Parathyroid adenoma (tissue), 2 donors: ENCODE measurements at regions not wholly inside any gene's neighbourhood (a gene's known extent, or its start where the extent isn't known, plus 50 kb on each side); places are given as distances from the start of the nearest gene placed in this dataset.

Source experiments
- H2AFZ ChIP-seq: fragments of 300-600 bp; sonication (generic); one replicate; pipeline ENCODE4 v1.7.0; 2017; ENCODE audit warnings: antibody characterized with exemption, mild to moderate bottlenecking
- H3K27ac ChIP-seq: fragments of 300-600 bp; sonication (generic); one replicate; pipeline ENCODE4 v1.7.0; 2017
- H3K27me3 ChIP-seq: fragments of 300-600 bp; sonication (generic); one replicate; pipeline ENCODE4 v1.7.0; 2017; ENCODE audit warnings: low read length; ENCODE audit not compliant: control insufficient read depth, insufficient read depth
- H3K36me3 ChIP-seq: fragments of 300-600 bp; sonication (generic); one replicate; pipeline ENCODE4 v1.7.0; 2017; ENCODE audit warnings: low read length; ENCODE audit not compliant: control insufficient read depth, insufficient read depth
- H3K4me1 ChIP-seq: fragments of 300-600 bp; sonication (generic); one replicate; pipeline ENCODE4 v1.7.0; 2017; ENCODE audit warnings: control low read depth
- H3K4me2 ChIP-seq: fragments of 300-600 bp; sonication (generic); one replicate; pipeline ENCODE4 v1.7.0; 2017; ENCODE audit warnings: low read length
- H3K4me3 ChIP-seq: fragments of 300-600 bp; sonication (generic); one replicate; pipeline ENCODE4 v1.7.0; 2017; ENCODE audit warnings: low read depth, low read length
- H3K79me2 ChIP-seq: fragments of 300-600 bp; sonication (generic); one replicate; pipeline ENCODE4 v1.7.0; 2017; ENCODE audit warnings: control low read depth
- H3K9ac ChIP-seq: fragments of 300-600 bp; sonication (generic); one replicate; pipeline ENCODE4 v1.7.0; 2017; ENCODE audit warnings: mild to moderate bottlenecking
- H3K9me3 ChIP-seq: fragments of 300-600 bp; sonication (generic); one replicate; pipeline ENCODE4 v1.7.0; 2017; ENCODE audit warnings: low read length; ENCODE audit not compliant: control insufficient read depth
- TF ChIP-seq, protein P1 (sequence below): fragments of 300-600 bp; sonication (generic); IDR thresholded peaks from one replicate; pipeline ENCODE4 v1.7.0; 2017; ENCODE audit warnings: antibody characterized with exemption, mild to moderate bottlenecking
- donor health status: primary hyperparathyroidism.

DNA sequence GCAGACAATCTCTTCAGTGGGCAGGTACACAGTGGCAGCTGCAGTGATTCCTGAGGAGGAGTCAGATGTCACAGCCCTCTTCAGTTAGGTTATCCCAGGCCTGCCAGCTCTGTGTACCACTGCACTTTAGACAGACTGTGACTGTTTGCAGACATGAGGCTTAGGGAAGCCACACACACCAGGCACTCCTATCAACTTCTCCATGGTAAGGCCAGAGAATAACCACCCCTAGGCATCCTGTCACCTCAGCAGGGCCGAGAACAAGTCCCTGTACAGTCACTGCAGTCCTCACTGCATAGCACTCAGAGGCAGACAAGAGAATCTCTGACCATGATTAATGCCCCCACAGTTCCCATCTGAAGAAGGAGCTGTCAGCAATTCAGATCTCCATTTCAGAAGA is 296.5 kb downstream of the GALC start:
- Histone ChIP-seq H3K9ac (no peak overlapping the region), H2AFZ (no peak overlapping the region), H3K79me2 (no peaks in the 10 kb centered on the region), H3K36me3 (no peaks in the 10 kb centered on the region), H3K9me3 (no peaks in the 10 kb centered on the region), H3K27me3 (no peaks in the 10 kb centered on the region), H3K4me3 (no peak overlapping the region), H3K27ac (no peak overlapping the region), H3K4me2 (no peak overlapping the region), H3K4me1 (no peaks in the 10 kb centered on the region)
- TF ChIP-seq, protein P1, sequence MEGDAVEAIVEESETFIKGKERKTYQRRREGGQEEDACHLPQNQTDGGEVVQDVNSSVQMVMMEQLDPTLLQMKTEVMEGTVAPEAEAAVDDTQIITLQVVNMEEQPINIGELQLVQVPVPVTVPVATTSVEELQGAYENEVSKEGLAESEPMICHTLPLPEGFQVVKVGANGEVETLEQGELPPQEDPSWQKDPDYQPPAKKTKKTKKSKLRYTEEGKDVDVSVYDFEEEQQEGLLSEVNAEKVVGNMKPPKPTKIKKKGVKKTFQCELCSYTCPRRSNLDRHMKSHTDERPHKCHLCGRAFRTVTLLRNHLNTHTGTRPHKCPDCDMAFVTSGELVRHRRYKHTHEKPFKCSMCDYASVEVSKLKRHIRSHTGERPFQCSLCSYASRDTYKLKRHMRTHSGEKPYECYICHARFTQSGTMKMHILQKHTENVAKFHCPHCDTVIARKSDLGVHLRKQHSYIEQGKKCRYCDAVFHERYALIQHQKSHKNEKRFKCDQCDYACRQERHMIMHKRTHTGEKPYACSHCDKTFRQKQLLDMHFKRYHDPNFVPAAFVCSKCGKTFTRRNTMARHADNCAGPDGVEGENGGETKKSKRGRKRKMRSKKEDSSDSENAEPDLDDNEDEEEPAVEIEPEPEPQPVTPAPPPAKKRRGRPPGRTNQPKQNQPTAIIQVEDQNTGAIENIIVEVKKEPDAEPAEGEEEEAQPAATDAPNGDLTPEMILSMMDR, result no peak

DNA sequence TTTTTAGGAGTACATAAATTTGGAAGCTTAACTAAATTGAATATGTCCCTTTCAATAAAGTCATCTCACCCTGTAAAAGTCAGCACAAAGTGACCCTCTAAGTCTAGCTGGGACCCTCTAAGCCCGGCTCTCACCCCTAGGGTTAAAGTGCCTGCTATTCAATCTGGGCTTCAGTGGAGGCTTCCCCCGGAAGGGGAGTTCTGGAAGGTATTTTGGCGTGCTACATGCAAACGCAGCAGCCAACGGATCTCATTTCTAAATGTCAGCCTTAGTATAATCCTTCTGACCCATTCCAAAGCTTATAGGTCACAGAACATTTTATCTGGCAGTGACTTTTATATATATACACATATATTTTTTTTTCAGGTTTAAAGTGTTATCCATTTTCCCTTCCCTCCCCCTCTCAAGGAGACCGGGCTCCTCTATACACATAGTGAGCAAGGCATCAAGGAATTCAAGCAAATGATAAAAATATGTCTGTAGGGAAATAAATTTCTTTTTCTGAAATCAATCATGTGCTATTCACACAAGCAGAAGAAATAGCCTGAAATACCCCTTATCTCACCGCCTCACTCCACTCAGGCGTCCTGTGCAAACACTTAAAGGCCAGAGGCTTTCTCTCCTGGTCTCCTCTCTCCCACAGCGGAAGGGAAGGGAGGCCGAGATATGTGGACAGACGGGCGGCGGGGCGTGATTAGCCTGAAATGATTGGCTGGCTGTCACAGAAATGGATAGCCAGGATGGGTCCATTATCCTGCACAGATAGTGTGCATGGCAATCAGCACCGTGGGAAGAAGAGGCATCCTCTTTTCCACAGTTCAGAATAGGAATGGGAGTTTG is 301.7 kb downstream of the GALC start:
- no peak overlapping the region for H3K27ac ChIP-seq
- no peaks in the 10 kb centered on the region for H3K9me3 ChIP-seq
- no peaks in the 10 kb centered on the region for H3K27me3 ChIP-seq
- no peaks in the 10 kb centered on the region for H3K79me2 ChIP-seq
- TF ChIP-seq, protein P1, result no peak
- H3K4me2 ChIP-seq, result no peak overlapping the region
- H2AFZ ChIP-seq, result no peak overlapping the region
- no peaks in the 10 kb centered on the region for H3K4me1 ChIP-seq
- no peak overlapping the region for H3K4me3 ChIP-seq
- no peak overlapping the region for H3K9ac ChIP-seq
- no peaks in the 10 kb centered on the region for H3K36me3 ChIP-seq

DNA sequence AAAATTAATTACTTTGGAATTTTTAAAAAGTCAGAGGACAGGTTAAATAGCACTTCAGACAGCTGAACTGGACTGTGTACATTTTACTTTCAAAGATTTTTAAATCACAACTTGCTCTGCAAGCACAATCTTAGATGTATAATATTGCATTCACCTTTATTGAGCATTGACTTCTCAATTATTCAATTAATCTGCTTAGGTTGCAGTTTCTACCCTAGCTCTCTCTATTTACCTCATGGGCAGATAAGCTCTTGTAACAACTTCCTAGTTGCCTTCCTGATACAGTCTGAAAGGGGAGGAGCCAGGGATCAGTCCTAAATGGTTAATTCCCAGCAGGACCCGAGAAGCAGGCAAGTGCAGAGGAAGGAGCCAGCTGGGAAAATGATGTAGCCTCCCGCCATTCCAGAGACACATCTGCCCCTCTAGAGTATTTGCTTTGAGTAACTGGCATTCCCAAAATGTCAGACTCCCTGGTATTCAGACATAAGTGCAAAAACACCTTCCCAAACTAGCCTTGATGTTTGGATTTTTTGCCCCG is 302.8 kb downstream of the GALC start:
- H2AFZ ChIP-seq, result no peak overlapping the region
- no peaks in the 10 kb centered on the region for H3K36me3 ChIP-seq
- no peaks in the 10 kb centered on the region for H3K79me2 ChIP-seq
- H3K9me3 ChIP-seq, result no peaks in the 10 kb centered on the region
- no peaks in the 10 kb centered on the region for H3K4me1 ChIP-seq
- no peak overlapping the region for H3K9ac ChIP-seq
- no peak overlapping the region for H3K4me2 ChIP-seq
- TF ChIP-seq, protein P1, result no peak
- H3K27ac ChIP-seq, result no peak overlapping the region
- no peaks in the 10 kb centered on the region for H3K27me3 ChIP-seq
- H3K4me3 ChIP-seq, result no peak overlapping the region

DNA sequence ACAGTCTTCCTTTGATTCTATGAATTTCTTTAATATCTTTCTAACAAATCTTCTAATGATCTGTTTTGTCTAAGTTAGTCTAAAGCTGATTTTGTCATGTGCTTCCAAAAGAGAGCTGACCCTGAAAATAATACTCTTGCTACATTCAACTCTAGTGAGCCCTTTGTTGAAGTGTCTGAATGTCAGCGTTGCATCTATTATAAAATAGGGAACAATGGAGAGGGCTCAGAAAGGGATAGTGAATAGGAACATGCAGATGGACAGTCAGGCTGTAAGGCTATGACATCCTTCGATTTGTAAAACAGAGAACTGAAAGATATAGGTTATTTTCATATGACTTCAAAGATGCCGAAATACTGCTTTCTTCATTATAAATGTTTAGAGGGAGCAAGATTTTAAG is 304.5 kb downstream of the GALC start:
- no peaks in the 10 kb centered on the region for H3K9me3 ChIP-seq
- no peak overlapping the region for H3K9ac ChIP-seq
- no peak overlapping the region for H3K27ac ChIP-seq
- TF ChIP-seq, protein P1, result no peak
- no peaks in the 10 kb centered on the region for H3K36me3 ChIP-seq
- H3K79me2 ChIP-seq, result no peaks in the 10 kb centered on the region
- no peak overlapping the region for H3K4me3 ChIP-seq
- no peak overlapping the region for H2AFZ ChIP-seq
- no peak overlapping the region for H3K4me2 ChIP-seq
- no peaks in the 10 kb centered on the region for H3K4me1 ChIP-seq
- H3K27me3 ChIP-seq, result no peaks in the 10 kb centered on the region

DNA sequence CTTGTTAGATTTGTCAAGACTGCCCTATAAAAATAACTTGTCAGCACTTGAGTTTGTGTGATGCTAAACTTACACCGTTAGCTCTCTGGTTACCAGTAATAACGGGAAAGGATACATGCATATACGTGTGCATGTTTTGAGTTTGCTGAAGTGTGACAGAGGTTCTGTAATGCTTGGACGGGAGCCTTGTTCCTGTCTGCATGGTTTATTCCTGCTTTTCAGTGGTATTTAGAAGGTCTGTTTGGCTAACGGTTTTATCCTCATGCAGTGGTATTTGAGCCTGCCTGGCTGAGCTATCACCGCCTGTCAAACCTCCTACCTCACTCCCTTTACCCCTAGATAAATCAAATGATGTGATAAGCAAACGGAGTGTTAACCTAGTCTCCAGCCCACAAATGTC is 305.6 kb downstream of the GALC start:
- no peaks in the 10 kb centered on the region for H3K36me3 ChIP-seq
- H3K4me1 ChIP-seq, result no peaks in the 10 kb centered on the region
- H3K9me3 ChIP-seq, result no peaks in the 10 kb centered on the region
- TF ChIP-seq, protein P1, result no peak
- no peak overlapping the region for H3K4me2 ChIP-seq
- H3K4me3 ChIP-seq, result no peak overlapping the region
- H3K27ac ChIP-seq, result no peak overlapping the region
- no peaks in the 10 kb centered on the region for H3K27me3 ChIP-seq
- H3K9ac ChIP-seq, result no peak overlapping the region
- H3K79me2 ChIP-seq, result no peaks in the 10 kb centered on the region
- H2AFZ ChIP-seq, result no peak overlapping the region
